OCI-M2 (cell line): ENCODE measurements at regions not wholly inside any gene's neighbourhood (a gene's known extent, or its start where the extent isn't known, plus 50 kb on each side); places are given as distances from the start of the nearest gene placed in this dataset.
"Not testable (repeated sequence)": the region's sequence is repeated elsewhere in the genome, so short reads cannot be mapped to it uniquely, and the experiment has no call there.

ENCODE experiments used
- DNase-seq: peaks from one replicate; lab custom pipeline; 2025; ENCODE audit not compliant: unreplicated experiment; lab: John Stamatoyannopoulos, UW

- no peak for DNase-seq
These were observed 310.0 kb downstream of the SHQ1 start for GRCh38 chr3:72538070-72538745.

GRCh38 chr3:72537448-72537847, 310.8 kb downstream of the SHQ1 start:
- no peak for DNase-seq

- DNase-seq, result no peak
These were observed 311.4 kb downstream of the SHQ1 start for GRCh38 chr3:72536878-72537267.

GRCh38 chr3:72536206-72536877, 311.9 kb downstream of the SHQ1 start:
- no peak for DNase-seq

- DNase-seq, result no peak
These were observed 312.5 kb downstream of the SHQ1 start for GRCh38 chr3:72535772-72536171.

- DNase-seq, result no peak
These were observed 314.4 kb downstream of the SHQ1 start for GRCh38 chr3:72533591-72534473.

GRCh38 chr3:72530426-72530825, 317.8 kb downstream of the SHQ1 start:
- DNase-seq, result no peak

GRCh38 chr3:72529081-72529480, 319.2 kb downstream of the SHQ1 start:
- DNase-seq, result no peak

- DNase-seq, result peak; percentile 36
These were observed 324.7 kb downstream of the SHQ1 start for GRCh38 chr3:72523429-72524151.

GRCh38 chr3:72520690-72521308, 327.4 kb downstream of the SHQ1 start:
- DNase-seq, result no peak

- DNase-seq, result no peak
These were observed 328.2 kb downstream of the SHQ1 start for GRCh38 chr3:72519946-72520604.

GRCh38 chr3:72517921-72518424, 330.3 kb downstream of the SHQ1 start:
- DNase-seq, result no peak

GRCh38 chr3:72517336-72517735, 330.9 kb downstream of the SHQ1 start:
- DNase-seq, result no peak

- DNase-seq, result no peak
These were observed 331.9 kb downstream of the SHQ1 start for GRCh38 chr3:72516361-72516760.

- no peak for DNase-seq
These were observed 332.3 kb downstream of the SHQ1 start for GRCh38 chr3:72515941-72516340.

- DNase-seq, result no peak
These were observed 333.0 kb downstream of the SHQ1 start for GRCh38 chr3:72515281-72515680.

GRCh38 chr3:72510247-72510646, 338.0 kb downstream of the SHQ1 start:
- DNase-seq, result no peak

- DNase-seq, result no peak
These were observed 342.5 kb downstream of the SHQ1 start for GRCh38 chr3:72505539-72506405.

GRCh38 chr3:72497501-72497900, 350.7 kb downstream of the SHQ1 start:
- DNase-seq, result not testable (repeated sequence)
